HepG2 (cell line): ENCODE measurements at regions not wholly inside any gene's neighbourhood (a gene's known extent, or its start where the extent isn't known, plus 50 kb on each side); places are given as distances from the start of the nearest gene placed in this dataset.

ENCODE experiments used
- HINFP ChIP-seq: sonication (generic); formaldehyde crosslinking; IDR thresholded peaks from 2 replicates; pipeline ENCODE4 v1.4.0; 2020; ENCODE audit warnings: low read depth, mild to moderate bottlenecking, missing genetic modification reagents
- HMGXB4 ChIP-seq, 2 experiments: sonication (generic) in 1 of 2; formaldehyde crosslinking in 1 of 2; IDR thresholded peaks; 2 replicates each; pipeline versions ENCODE4 v1.4.0 to v1.6.1; 2018 to 2020; ENCODE audit warnings: missing genetic modification reagents in 2 of 2, borderline replicate concordance in 1 of 2, low read depth in 1 of 2, mild to moderate bottlenecking in 1 of 2, missing biosample characterization in 1 of 2
- IKZF5 ChIP-seq: IDR thresholded peaks from 2 replicates; pipeline ENCODE4 v1.6.1; 2018; ENCODE audit warnings: missing genetic modification reagents, mild to moderate bottlenecking, missing compliant biosample characterization
- KDM4B ChIP-seq: sonication (generic); formaldehyde crosslinking; IDR thresholded peaks from 2 replicates; pipeline ENCODE4 v1.4.0; 2020; ENCODE audit warnings: missing genetic modification reagents
- KDM6A ChIP-seq: IDR thresholded peaks from 2 replicates; pipeline ENCODE4 v1.6.1; 2016; ENCODE audit warnings: low read depth
- PAF1 ChIP-seq: IDR thresholded peaks from 2 replicates; pipeline ENCODE4 v1.6.1; 2016; ENCODE audit warnings: missing genetic modification reagents, missing compliant biosample characterization
- RELA ChIP-seq: sonication (generic); formaldehyde crosslinking; IDR thresholded peaks from 2 replicates; pipeline ENCODE4 v1.4.0; 2020; ENCODE audit warnings: missing genetic modification reagents
- ZBTB38 ChIP-seq: sonication (generic); formaldehyde crosslinking; IDR thresholded peaks from 2 replicates; pipeline ENCODE4 v1.5.1; 2020; ENCODE audit warnings: mild to moderate bottlenecking, missing genetic modification reagents
- ZNF431 ChIP-seq: sonication (generic); formaldehyde crosslinking; IDR thresholded peaks from 2 replicates; pipeline ENCODE4 v1.9.0; 2022; ENCODE audit warnings: missing genetic modification reagents, low read depth, mild to moderate bottlenecking, borderline replicate concordance
- ZNF441 ChIP-seq: sonication (generic); formaldehyde crosslinking; IDR thresholded peaks from 2 replicates; pipeline ENCODE4 v1.7.0; 2021; ENCODE audit warnings: missing genetic modification reagents, borderline replicate concordance
- ZNF510 ChIP-seq: sonication (generic); formaldehyde crosslinking; IDR thresholded peaks from 2 replicates; pipeline ENCODE4 v1.4.0; 2020; ENCODE audit warnings: low read depth, mild to moderate bottlenecking, missing genetic modification reagents
- ZNF644 ChIP-seq: IDR thresholded peaks from 2 replicates; pipeline ENCODE4 v1.6.1; 2016; ENCODE audit warnings: low read depth
- ZNF652 ChIP-seq: IDR thresholded peaks from 2 replicates; pipeline ENCODE4 v1.6.1; 2016; ENCODE audit warnings: low read depth, borderline replicate concordance
- ZNF687 ChIP-seq: sonication (generic); formaldehyde crosslinking; IDR thresholded peaks from 2 replicates; pipeline ENCODE4 v1.5.1; 2020; ENCODE audit warnings: mild to moderate bottlenecking, missing genetic modification reagents, moderate library complexity
- ZNF691 ChIP-seq: sonication (generic); formaldehyde crosslinking; IDR thresholded peaks from 2 replicates; pipeline ENCODE4 v1.4.0; 2020; ENCODE audit warnings: missing genetic modification reagents, low read depth, mild to moderate bottlenecking, borderline replicate concordance
- ZSCAN5A ChIP-seq: sonication (generic); formaldehyde crosslinking; IDR thresholded peaks from 2 replicates; pipeline ENCODE4 v1.8.0; 2022; ENCODE audit warnings: mild to moderate bottlenecking, missing genetic modification reagents, borderline replicate concordance

- TF ChIP-seq HINFP (CRISPR knock-in tag), result no peak
- TF ChIP-seq ZNF431 (CRISPR knock-in tag), result peak; percentile 22; the same call in 1 of the 2 replicates
- TF ChIP-seq HMGXB4 (CRISPR knock-in tag; IDR thresholded peaks at IDR 0.05; ENCODE audit: borderline replicate concordance in 1 of 2, low read depth in 1 of 2), result 0 out of 4 replicates have a peak, but pooled peaks of 1 of the 2 experiments have one; percentile 30
- TF ChIP-seq KDM4B (CRISPR knock-in tag), result peak; percentile 89; the same call in 1 of the 2 replicates
- 0 out of 2 replicates have a peak, but pooled peaks have one; percentile 22 for TF ChIP-seq ZNF691 (CRISPR knock-in tag)
- TF ChIP-seq ZBTB38 (CRISPR knock-in tag), result no peak; the same call in 1 of the 2 replicates
- peak; percentile 97 for TF ChIP-seq KDM6A (CRISPR knock-in tag)
- peak; percentile 21; the same call in 1 of the 2 replicates for TF ChIP-seq ZNF644 (CRISPR knock-in tag)
- TF ChIP-seq IKZF5, result peak; percentile 93
- TF ChIP-seq ZSCAN5A (CRISPR knock-in tag), result peak; percentile 84; the same call in 1 of the 2 replicates
- no peak for TF ChIP-seq PAF1 (CRISPR knock-in tag)
- no peak for TF ChIP-seq RELA (CRISPR knock-in tag)
- peak; percentile 49; the same call in 1 of the 2 replicates for TF ChIP-seq ZNF652
- TF ChIP-seq ZNF441 (CRISPR knock-in tag), result peak; percentile 66; the same call in 1 of the 2 replicates
- TF ChIP-seq ZNF687 (CRISPR knock-in tag), result peak; percentile 66
- TF ChIP-seq ZNF510 (CRISPR knock-in tag), result peak; percentile 60; the same call in 1 of the 2 replicates
These were observed 82.4 kb upstream of the FGGY start (continued) for GRCh38 chr1:59214248-59215208.
